ENCODE measurements at regions not wholly inside any gene's neighbourhood (a gene's known extent, or its start where the extent isn't known, plus 50 kb on each side); places are given as distances from the start of the nearest gene placed in this dataset.

DNA sequence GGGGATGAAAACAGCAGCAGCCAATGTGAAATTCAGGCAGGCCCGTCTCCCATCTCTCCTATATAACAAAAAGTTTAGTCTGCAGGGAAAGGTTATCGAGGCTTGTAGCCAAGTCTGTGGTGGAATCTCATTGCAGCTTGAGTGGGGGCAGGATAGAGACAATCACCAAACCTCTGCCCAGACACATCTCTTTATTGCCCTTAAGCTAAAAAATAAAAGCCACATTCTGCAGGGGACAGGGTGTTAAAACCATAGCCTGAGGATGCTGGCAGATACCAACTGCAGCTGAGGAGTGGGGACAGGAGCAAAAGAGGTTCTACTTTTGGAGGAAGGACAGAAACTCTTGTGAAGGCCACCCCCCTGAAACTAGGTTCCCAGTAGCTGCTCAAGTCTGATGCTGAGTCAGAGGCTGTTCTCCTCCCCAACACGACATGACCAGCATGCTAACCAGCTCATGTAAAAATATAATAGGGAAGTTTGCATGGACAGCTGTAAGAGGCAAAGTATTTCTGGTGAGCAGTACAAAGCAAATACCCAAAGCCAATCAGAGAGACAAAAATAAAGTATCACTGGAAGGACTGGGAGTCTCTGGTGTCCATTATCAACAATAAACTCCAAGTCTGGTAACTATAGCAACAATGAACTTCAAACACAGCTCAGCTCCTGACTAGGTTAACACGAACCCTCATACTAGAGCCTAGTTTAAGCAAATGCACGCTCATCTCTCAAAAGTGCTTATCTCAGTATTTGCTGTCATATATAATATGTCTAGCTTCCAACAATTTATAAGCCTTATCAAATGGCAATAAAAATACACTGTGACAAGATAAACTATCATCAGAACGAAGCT, 362.2 kb upstream of the SLCO3A1 start:
- H3K27me3 ChIP-seq = no peaks in the 10 kb centered on the region
- H3K36me3 ChIP-seq = no peaks in the 10 kb centered on the region
- H3K4me3 ChIP-seq (ENCODE audit: low read depth, low read length) = no peak overlapping the region
- H3K9me3 ChIP-seq = no peaks in the 10 kb centered on the region
- H3K4me1 ChIP-seq = peaks cover 12% of the 10 kb centered on the region
- TF ChIP-seq, protein P1, sequence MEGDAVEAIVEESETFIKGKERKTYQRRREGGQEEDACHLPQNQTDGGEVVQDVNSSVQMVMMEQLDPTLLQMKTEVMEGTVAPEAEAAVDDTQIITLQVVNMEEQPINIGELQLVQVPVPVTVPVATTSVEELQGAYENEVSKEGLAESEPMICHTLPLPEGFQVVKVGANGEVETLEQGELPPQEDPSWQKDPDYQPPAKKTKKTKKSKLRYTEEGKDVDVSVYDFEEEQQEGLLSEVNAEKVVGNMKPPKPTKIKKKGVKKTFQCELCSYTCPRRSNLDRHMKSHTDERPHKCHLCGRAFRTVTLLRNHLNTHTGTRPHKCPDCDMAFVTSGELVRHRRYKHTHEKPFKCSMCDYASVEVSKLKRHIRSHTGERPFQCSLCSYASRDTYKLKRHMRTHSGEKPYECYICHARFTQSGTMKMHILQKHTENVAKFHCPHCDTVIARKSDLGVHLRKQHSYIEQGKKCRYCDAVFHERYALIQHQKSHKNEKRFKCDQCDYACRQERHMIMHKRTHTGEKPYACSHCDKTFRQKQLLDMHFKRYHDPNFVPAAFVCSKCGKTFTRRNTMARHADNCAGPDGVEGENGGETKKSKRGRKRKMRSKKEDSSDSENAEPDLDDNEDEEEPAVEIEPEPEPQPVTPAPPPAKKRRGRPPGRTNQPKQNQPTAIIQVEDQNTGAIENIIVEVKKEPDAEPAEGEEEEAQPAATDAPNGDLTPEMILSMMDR (IDR thresholded peaks at IDR 0.05; ENCODE audit: low read depth, low read length) = no peak
- DNase-seq = no peak

DNA sequence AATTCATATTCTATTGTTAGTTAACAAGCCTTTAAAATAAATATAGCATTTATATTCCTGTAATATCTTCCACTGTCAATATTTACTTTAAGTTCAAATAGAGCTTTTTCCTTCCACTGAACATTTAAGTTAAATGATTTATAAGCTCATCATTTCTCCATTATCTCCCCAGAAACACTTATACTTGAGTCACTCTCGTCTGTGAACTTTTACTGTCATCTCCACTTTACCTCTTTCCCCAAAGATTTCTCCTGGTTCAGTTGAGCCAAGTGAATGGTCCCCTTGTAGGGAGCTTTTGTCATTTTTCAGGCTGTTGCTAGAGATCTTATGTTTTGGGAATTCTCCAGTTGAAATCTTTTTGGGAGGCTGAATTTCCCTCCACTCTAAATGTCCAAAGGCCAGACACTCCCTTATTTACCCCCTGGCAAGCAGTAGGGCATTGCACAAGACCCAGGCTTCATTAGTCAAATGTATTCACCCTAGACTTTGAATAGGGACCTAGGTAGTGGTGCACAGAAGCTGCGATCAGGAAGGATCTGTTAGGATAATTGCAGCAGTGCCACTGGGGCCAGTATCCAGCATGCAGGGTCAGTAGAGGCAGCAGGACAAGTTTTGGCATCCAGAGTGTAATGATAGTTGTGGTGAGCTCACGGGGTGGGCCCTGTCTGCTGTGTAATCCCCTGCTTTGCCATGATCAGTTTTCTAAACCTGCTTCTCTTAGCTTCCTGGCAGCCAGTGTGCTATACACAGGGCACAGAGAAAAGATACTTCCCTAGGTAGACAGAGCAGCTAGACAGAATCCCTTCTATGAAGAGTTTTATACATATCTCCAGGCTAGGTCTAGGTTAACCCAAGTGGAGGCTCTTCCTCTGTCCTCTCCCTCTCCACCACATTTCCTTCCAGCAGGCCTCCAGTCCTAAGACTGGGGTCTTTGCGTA, 356.5 kb upstream of the SLCO3A1 start:
- no peaks in the 10 kb centered on the region for H3K36me3 ChIP-seq
- DNase-seq = peak; percentile 16
- H3K4me3 ChIP-seq (ENCODE audit: low read depth, low read length) = no peak overlapping the region
- H3K9me3 ChIP-seq = no peaks in the 10 kb centered on the region
- TF ChIP-seq, protein P1 (IDR thresholded peaks at IDR 0.05; ENCODE audit: low read depth, low read length) = no peak
- H3K4me1 ChIP-seq = peaks cover 24% of the 10 kb centered on the region
- no peaks in the 10 kb centered on the region for H3K27me3 ChIP-seq

DNA sequence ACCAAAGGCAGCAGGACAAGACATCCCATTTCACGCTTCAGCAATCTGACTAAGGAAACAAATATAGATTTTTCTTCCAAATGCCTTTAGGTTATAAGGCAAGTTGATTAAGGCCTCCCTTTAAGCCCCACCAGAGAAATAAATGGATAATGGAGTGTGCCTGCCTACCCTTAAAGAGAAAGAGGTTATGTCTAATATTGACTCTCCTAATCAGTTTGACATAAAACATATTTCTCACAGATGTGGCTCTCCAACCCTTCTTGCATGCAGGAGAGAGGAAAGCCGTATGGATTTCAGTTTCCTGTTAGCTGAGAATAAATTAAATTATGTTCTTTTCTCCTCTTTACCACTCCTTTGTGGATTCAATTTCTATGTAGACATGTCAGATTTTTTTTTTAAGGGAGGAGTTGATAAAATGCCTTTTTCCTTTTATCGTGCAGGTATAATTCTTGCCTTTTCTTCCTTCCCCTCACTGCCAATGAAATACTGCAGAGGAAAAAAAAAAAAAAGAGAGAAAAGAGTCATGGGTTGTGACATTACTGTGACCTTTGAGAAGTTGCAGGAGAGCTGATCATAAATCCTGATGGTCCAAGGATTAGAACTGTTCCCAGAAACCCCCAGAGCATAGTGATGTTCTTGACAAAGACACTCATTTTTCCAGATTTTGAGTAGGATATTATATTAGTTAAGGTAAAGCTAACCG, 355.3 kb upstream of the SLCO3A1 start:
- H3K36me3 ChIP-seq = no peaks in the 10 kb centered on the region
- H3K4me1 ChIP-seq = peaks cover 24% of the 10 kb centered on the region
- no peaks in the 10 kb centered on the region for H3K9me3 ChIP-seq
- peak; percentile 50 for DNase-seq
- TF ChIP-seq, protein P1 (IDR thresholded peaks at IDR 0.05; ENCODE audit: low read depth, low read length) = no peak
- H3K4me3 ChIP-seq (ENCODE audit: low read depth, low read length) = 0 out of 2 replicates have a peak overlapping the region, but pooled peaks have one; percentile 4
- no peaks in the 10 kb centered on the region for H3K27me3 ChIP-seq

DNA sequence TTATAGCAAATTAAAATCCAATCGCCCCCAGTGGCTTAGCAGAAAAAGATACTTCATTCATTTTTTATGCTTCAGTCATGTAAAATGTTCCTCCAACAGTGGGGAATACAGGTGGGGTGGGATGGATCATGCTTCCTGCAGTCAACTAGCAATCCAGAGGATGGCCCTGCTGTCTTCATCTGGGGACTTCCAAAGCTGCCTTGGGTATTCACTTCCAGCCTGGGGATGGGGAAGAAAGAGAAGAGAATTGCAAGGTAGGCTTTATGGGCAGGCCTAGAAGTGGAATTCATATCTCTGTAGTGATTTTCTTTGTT, 354.8 kb upstream of the SLCO3A1 start:
- TF ChIP-seq, protein P1 (IDR thresholded peaks at IDR 0.05; ENCODE audit: low read depth, low read length) = peak; percentile 3; the same call in 1 of the 2 replicates
- Histone ChIP-seq H3K36me3 (no peaks in the 10 kb centered on the region), H3K4me1 (peaks cover 24% of the 10 kb centered on the region), H3K27me3 (no peaks in the 10 kb centered on the region), H3K9me3 (no peaks in the 10 kb centered on the region), H3K4me3 (ENCODE audit: low read depth, low read length) (no peak overlapping the region)
- DNase-seq = peak; percentile 16

DNA sequence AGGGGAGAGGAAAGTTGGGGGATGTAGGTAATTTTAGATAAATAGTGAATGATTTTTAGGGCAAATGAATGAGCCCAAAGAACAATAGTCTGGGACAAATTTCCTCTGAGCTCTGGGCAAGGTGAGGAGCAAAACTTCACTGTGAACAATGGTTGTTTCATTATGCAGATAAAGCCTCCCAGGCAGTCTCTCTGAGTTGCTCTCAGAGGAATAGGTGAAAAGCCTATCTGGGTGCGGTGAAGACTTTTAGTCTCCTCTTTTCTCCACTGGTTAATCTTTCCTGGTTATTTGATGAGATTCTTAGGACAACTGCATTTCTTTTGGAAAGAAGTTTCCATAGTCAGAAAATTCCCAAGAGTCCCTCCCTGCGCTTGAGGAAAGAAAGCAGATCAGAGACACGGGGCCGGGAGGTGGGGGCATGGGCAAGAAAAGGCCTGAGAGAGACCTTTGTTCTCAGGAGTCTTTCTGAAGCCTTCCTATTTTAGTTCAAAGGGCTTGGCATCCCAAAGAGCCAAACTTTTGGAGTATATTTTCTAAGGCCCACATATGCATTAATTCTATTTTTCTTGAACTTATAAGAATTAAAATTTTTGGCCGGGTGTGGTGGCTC, 353.6 kb upstream of the SLCO3A1 start:
- Histone ChIP-seq H3K4me1 (peaks cover 24% of the 10 kb centered on the region), H3K4me3 (ENCODE audit: low read depth, low read length) (no peak overlapping the region), H3K27me3 (no peaks in the 10 kb centered on the region), H3K9me3 (no peaks in the 10 kb centered on the region), H3K36me3 (no peaks in the 10 kb centered on the region)
- TF ChIP-seq, protein P1 (IDR thresholded peaks at IDR 0.05; ENCODE audit: low read depth, low read length) = no peak
- no peak for DNase-seq
